K562 (cell line): ENCODE measurements at regions not wholly inside any gene's neighbourhood (a gene's known extent, or its start where the extent isn't known, plus 50 kb on each side); places are given as distances from the start of the nearest gene placed in this dataset.

Source experiments
- ATAC-seq: fragments of 200-7000 bp; cut with Tn5 transposase; 3 replicates; pipeline ENCODE4 v1.9.1; 2020; ENCODE audit warnings: moderate library complexity
- BruUV-seq: library from RNA; stranded (reverse); fragments of 400-500 nt; replicated peaks from 2 replicates; lab custom pipeline; 2021; lab: Mats Ljungman, UMichigan
- CTCF ChIA-PET: fragments of 300-600 bp; formaldehyde crosslinking; extraction: SDS; loops from one replicate; lab custom pipeline; 2021; ENCODE audit warnings: low intra/inter-chr PET ratio; lab: Yijun Ruan, JAX
- POLR2A ChIA-PET: fragments of 300-600, 350-650 bp; sonication (Branson Sonifier 250); formaldehyde crosslinking; extraction: SDS; loops from one replicate; lab custom pipeline; 2021; ENCODE audit warnings: antibody characterized with exemption, inconsistent platforms; lab: Yijun Ruan, JAX
- DNase-seq, 4 experiments: peaks; one replicate each; pipeline versions ENCODE4 v3.0.0 to v3.0.0-alpha.2; 2011 to 2018; ENCODE audit warnings: low spot score in 3 of 4, mixed read lengths in 3 of 4; ENCODE audit errors: extremely low read depth in 1 of 4
- FAIRE-seq: peaks from 2 replicates; lab custom pipeline; 2011; peaks lifted over from hg19 to GRCh38; lab: Jason Lieb, UNC
- H2AFZ ChIP-seq: 2 replicates; pipeline ENCODE4 v1.6.0; 2011; ENCODE audit warnings: low read depth, low read length, control low read depth, inconsistent platforms
- H3K27ac ChIP-seq: fragments of 200-600 bp; 3 replicates; pipeline ENCODE4 v1.8.0; 2011; ENCODE audit warnings: low read depth, mild to moderate bottlenecking, control low read depth, inconsistent platforms, low read length, moderate library complexity, mixed read lengths; ENCODE audit errors: extremely low read depth
- H3K27me3 ChIP-seq, 2 experiments: fragments of 300-600 bp in 1 of 2; 2 replicates in 1 of 2; 3 replicates in 1 of 2; pipeline versions ENCODE4 v1.6.0 to v1.8.0; 2011; ENCODE audit warnings: inconsistent platforms in 2 of 2, low read length in 2 of 2, mild to moderate bottlenecking in 1 of 2, mixed read lengths in 1 of 2, moderate library complexity in 1 of 2; ENCODE audit not compliant: control insufficient read depth in 2 of 2, insufficient read depth in 2 of 2
- H3K36me3 ChIP-seq: fragments of 300-600 bp; 3 replicates; pipeline ENCODE4 v1.8.0; 2011; ENCODE audit warnings: mild to moderate bottlenecking, low read length, inconsistent platforms; ENCODE audit not compliant: control insufficient read depth, insufficient read depth
- H3K4me1 ChIP-seq, 2 experiments: fragments of 200-600 bp in 1 of 2; replicated peaks in 1 of 2; 2 replicates in 1 of 2; 3 replicates in 1 of 2; pipeline versions ENCODE4 v1.5.1 to v1.8.0; 2011; ENCODE audit warnings: inconsistent platforms in 2 of 2, low read length in 2 of 2, mild to moderate bottlenecking in 1 of 2, mixed read lengths in 1 of 2, moderate library complexity in 1 of 2; ENCODE audit not compliant: control insufficient read depth in 2 of 2, insufficient read depth in 2 of 2
- H3K4me2 ChIP-seq: 2 replicates; pipeline ENCODE4 v1.6.1; 2011; ENCODE audit warnings: low read length, control low read depth, inconsistent platforms, mixed read lengths; ENCODE audit not compliant: insufficient read depth
- H3K4me3 ChIP-seq: fragments of 200-600 bp; sonication (generic), shearing (Covaris generic); 2 replicates; pipeline ENCODE4 v1.5.1; 2016; ENCODE audit warnings: control low read depth, inconsistent platforms
- H3K79me2 ChIP-seq: fragments of 200-600 bp; 3 replicates; pipeline ENCODE4 v1.8.0; 2011; ENCODE audit warnings: low read length, inconsistent platforms; ENCODE audit not compliant: control insufficient read depth, insufficient read depth
- H3K9ac ChIP-seq, 2 experiments: 2 replicates each; pipeline versions ENCODE4 v1.6.0 to v1.6.1; 2011; ENCODE audit warnings: low read depth in 2 of 2, low read length in 2 of 2, control low read depth in 1 of 2, inconsistent platforms in 1 of 2, mild to moderate bottlenecking in 1 of 2, mixed read lengths in 1 of 2; ENCODE audit not compliant: insufficient read depth in 1 of 2
- H3K9me1 ChIP-seq: one replicate; pipeline ENCODE4 v1.6.0; 2011; ENCODE audit warnings: inconsistent platforms, mild to moderate bottlenecking, low read length, moderate library complexity; ENCODE audit not compliant: control insufficient read depth, insufficient read depth
- H3K9me3 ChIP-seq: replicated peaks from 2 replicates; pipeline ENCODE4 v1.5.1; 2011; ENCODE audit warnings: low read depth, low read length, inconsistent platforms; ENCODE audit not compliant: control insufficient read depth, insufficient read depth
- H4K20me1 ChIP-seq: replicated peaks from 2 replicates; pipeline ENCODE4 v1.6.1; 2011; ENCODE audit warnings: low read length, inconsistent platforms, mixed read lengths; ENCODE audit not compliant: control insufficient read depth, insufficient read depth
- AFF4 ChIP-seq: sonication (generic); formaldehyde crosslinking; IDR thresholded peaks from 2 replicates; pipeline ENCODE4 v1.8.0; 2023; ENCODE audit warnings: mild to moderate bottlenecking, missing genetic modification reagents
- ELF1 ChIP-seq: fragments of 200-800 bp; sonication (Bioruptor generic); IDR thresholded peaks from 2 replicates; pipeline ENCODE4 v1.6.1; 2016; ENCODE audit warnings: missing genetic modification characterization, missing compliant biosample characterization
- FOXK1 ChIP-seq: sonication (generic); formaldehyde crosslinking; IDR thresholded peaks from 2 replicates; pipeline ENCODE4 v1.8.0; 2022; ENCODE audit warnings: missing genetic modification reagents, mild to moderate bottlenecking, borderline replicate concordance
- JUNB ChIP-seq: fragments of 450-650 bp; formaldehyde crosslinking; conservative IDR thresholded peaks from 2 replicates; pipeline ENCODE4 v1.4.0; 2020; ENCODE audit warnings: mild to moderate bottlenecking
- MAZ ChIP-seq, 2 experiments: fragments of 450-650 bp in 1 of 2; sonication (generic) in 1 of 2; formaldehyde crosslinking; IDR thresholded peaks in 1 of 2; conservative IDR thresholded peaks in 1 of 2; 2 replicates each; pipeline versions ENCODE4 v1.4.0 to v1.5.0; 2020; ENCODE audit warnings: mild to moderate bottlenecking in 1 of 2, missing genetic modification reagents in 1 of 2
- MXD1 ChIP-seq: fragments of 250-450 bp; sonication (Bioruptor Pico); IDR thresholded peaks from 2 replicates; pipeline ENCODE4 v1.8.0; 2021; ENCODE audit warnings: borderline replicate concordance, mild to moderate bottlenecking, moderate library complexity; ENCODE audit not compliant: poor library complexity, severe bottlenecking
- POLR2H ChIP-seq: IDR thresholded peaks from 2 replicates; pipeline ENCODE4 v1.6.1; 2016; ENCODE audit warnings: missing genetic modification characterization, low read depth, mild to moderate bottlenecking, control low read depth, missing compliant biosample characterization, moderate library complexity
- POLR3G ChIP-seq: IDR thresholded peaks from 2 replicates; pipeline ENCODE4 v1.6.1; 2011; ENCODE audit not compliant: insufficient read length, insufficient replicate concordance; ENCODE audit errors: extremely low read depth
- PURB ChIP-seq: sonication (generic); formaldehyde crosslinking; IDR thresholded peaks from 2 replicates; pipeline ENCODE4 v1.9.0; 2021; ENCODE audit warnings: low read depth, mild to moderate bottlenecking, missing genetic modification reagents
- PYGO2 ChIP-seq: fragments of 450-650 bp; IDR thresholded peaks from 2 replicates; pipeline ENCODE4 v1.6.1; 2016; ENCODE audit warnings: mild to moderate bottlenecking, missing genetic modification characterization, moderate library complexity, missing compliant biosample characterization
- SMARCA4 ChIP-seq: fragments of 450-650 bp; IDR thresholded peaks from 2 replicates; pipeline ENCODE4 v1.6.1; 2016
- STAT5A ChIP-seq: IDR thresholded peaks from 2 replicates; pipeline ENCODE4 v1.6.1; 2012; ENCODE audit warnings: low read length, inconsistent platforms, borderline replicate concordance
- ZNF184 ChIP-seq: sonication (generic); formaldehyde crosslinking; IDR thresholded peaks from 2 replicates; pipeline ENCODE4 v1.5.0; 2020; ENCODE audit warnings: missing genetic modification reagents
- ZNF274 ChIP-seq: IDR thresholded peaks from 2 replicates; pipeline ENCODE4 v1.6.1; 2011; ENCODE audit warnings: low read depth, mild to moderate bottlenecking, low read length, moderate library complexity, borderline replicate concordance
- ZNF277 ChIP-seq: fragments of 250-450 bp; sonication (Bioruptor Pico); IDR thresholded peaks from 2 replicates; pipeline ENCODE4 v1.8.0; 2022; ENCODE audit warnings: inconsistent platforms, mild to moderate bottlenecking, moderate library complexity, borderline replicate concordance
- WGBS: fragments of 100-300 bp; shearing (Covaris generic); methylation state at CpG from one replicate; pipeline ENCODE4 v1.1.6; 2016; ENCODE audit warnings: low coverage, mixed read lengths; ENCODE audit not compliant: insufficient coverage; ENCODE audit errors: missing lambda C conversion rate; 5-methylcytosine and 5-hydroxymethylcytosine counted together
- in situ Hi-C: fragments of 300-500 bp; cut with MboI; formaldehyde crosslinking; loops from 4 replicates; pipeline ENCODE4 v1.15.0; 2018; ENCODE audit warnings: inconsistent platforms, mixed read lengths
- intact Hi-C: fragments of 100-400 bp; cut with micrococcal nuclease; formaldehyde crosslinking; loops from 2 replicates; pipeline ENCODE4 v1.14.2; 2022
- TF ChIP-seq, protein P1 (sequence below): fragments of 450-650 bp; conservative IDR thresholded peaks from 2 replicates; pipeline ENCODE4 v1.6.1; 2016; ENCODE audit warnings: missing genetic modification characterization, low read depth, mild to moderate bottlenecking, missing compliant biosample characterization, moderate library complexity

DNA sequence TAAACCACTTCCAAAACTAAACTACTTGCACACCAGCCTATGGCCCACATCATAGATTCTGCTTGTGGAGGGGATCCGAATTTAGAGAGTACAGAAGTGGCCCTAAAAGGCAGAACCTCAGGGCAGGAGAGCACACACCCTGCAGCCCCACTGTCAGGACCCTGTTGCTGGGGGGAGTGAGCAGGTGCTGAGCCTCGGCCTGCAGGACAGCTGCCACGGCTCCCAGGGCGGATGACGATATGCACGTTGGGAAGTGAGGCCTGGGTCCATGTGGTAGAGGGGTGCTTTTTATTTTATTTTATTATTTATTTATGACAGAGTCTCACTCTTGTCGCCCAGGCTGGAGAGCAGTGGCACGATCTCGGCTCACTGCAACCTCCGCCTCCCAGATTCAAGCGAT, 73.5 kb downstream of the TNFAIP2 start:
- no peak overlapping the region for H3K4me3 ChIP-seq
- no peak for DNase-seq
- peaks cover 2% of the 10 kb centered on the region; the same call in 1 of the 2 replicates for H3K9me3 ChIP-seq
- no peak overlapping the region for H3K9ac ChIP-seq
- no peaks in the 10 kb centered on the region for H3K27me3 ChIP-seq
- WGBS = 67% methylated on average over 11 of the region's 11 CpGs
- H3K27ac ChIP-seq = no peak overlapping the region
- CTCF ChIA-PET = no interaction called here
- no peak for ATAC-seq
- H3K36me3 ChIP-seq = no peaks in the 10 kb centered on the region
- H4K20me1 ChIP-seq = no peaks in the 10 kb centered on the region
- FAIRE-seq = no peak
- H3K9me1 ChIP-seq = no peaks in the 10 kb centered on the region
- POLR2A ChIA-PET = interaction anchor here (1.0 kb wide), 1 partner anchor 13 kb away, joined by 3 read pairs; no protein-coding TSS in a partner anchor
- peaks cover 2 to 8% of the 10 kb centered on the region in 2 experiments; a peak in 3 of 5 replicates for H3K4me1 ChIP-seq
- in situ Hi-C loops (no loop called here), intact Hi-C loops (no loop called here)
- no peak overlapping the region for H2AFZ ChIP-seq
- TF ChIP-seq FOXK1 (CRISPR knock-in tag) = no peak
- no peak for TF ChIP-seq ZNF277 (CRISPR knock-in tag)
- TF ChIP-seq MXD1 (CRISPR knock-in tag) = no peak
- TF ChIP-seq POLR3G = no peak
- TF ChIP-seq AFF4 = no peak
- no peak for TF ChIP-seq PURB (CRISPR knock-in tag)
- no peak for TF ChIP-seq ZNF274
- TF ChIP-seq, protein P1, sequence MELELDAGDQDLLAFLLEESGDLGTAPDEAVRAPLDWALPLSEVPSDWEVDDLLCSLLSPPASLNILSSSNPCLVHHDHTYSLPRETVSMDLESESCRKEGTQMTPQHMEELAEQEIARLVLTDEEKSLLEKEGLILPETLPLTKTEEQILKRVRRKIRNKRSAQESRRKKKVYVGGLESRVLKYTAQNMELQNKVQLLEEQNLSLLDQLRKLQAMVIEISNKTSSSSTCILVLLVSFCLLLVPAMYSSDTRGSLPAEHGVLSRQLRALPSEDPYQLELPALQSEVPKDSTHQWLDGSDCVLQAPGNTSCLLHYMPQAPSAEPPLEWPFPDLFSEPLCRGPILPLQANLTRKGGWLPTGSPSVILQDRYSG (tag) = no peak
- TF ChIP-seq SMARCA4 = no peak
- TF ChIP-seq ELF1 (tag) = no peak
- no peak for TF ChIP-seq MAZ (CRISPR knock-in tag; conservative IDR thresholded peaks at IDR 0.05 in 1 of 2, IDR thresholded peaks at IDR 0.05 in 1 of 2)
- TF ChIP-seq ZNF184 (CRISPR knock-in tag) = no peak
- no peak for TF ChIP-seq POLR2H
- no peak for TF ChIP-seq PYGO2 (tag)
- no peak for TF ChIP-seq STAT5A
- TF ChIP-seq JUNB (CRISPR knock-in tag) = no peak
- H3K79me2 ChIP-seq = no peaks in the 10 kb centered on the region
- no TSS peak for BruUV-seq
- no peak overlapping the region for H3K4me2 ChIP-seq
